ENCODE measurements at regions not wholly inside any gene's neighbourhood (a gene's known extent, or its start where the extent isn't known, plus 50 kb on each side); places are given as distances from the start of the nearest gene placed in this dataset.
"Not testable (repeated sequence)": the region's sequence is repeated elsewhere in the genome, so short reads cannot be mapped to it uniquely, and the experiment has no call there.

DNA sequence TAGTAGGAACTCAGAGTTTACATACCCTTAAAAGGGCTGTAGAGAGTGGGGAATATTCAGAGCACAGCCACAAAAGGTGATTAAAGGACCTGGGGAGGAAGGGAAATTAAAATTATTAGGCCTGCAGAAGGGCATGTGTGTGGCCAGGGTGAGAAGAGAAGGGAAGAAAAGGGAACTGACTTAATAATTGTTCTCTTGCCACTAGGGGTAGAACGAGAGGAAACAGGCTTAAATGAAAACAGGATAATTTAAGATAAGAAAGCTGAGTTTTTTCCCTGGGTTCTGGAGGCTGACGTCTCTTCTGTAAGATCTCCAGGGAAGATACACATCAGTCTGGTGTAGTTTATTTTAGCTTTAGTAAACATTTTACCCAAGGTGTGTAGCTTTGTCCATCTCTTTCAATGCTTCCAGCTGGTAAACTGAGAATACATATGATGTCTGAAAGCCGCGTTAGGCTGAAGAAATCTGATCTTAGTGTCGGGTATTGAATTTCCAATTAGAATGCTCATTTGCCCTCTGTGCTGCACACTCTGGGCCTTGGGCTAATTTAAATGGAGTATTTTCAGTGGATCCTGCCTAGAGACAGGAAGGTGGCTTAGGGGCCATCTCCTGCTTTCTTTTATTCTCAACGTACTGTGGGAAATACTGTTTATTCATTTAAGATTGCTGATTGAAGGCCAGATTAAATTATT is 416.8 kb downstream of the TMEM38B start:
- DNase-seq: no peak

GRCh38 chr9:106112935-106113334 is 418.6 kb downstream of the TMEM38B start:
- DNase-seq: no peak

DNA sequence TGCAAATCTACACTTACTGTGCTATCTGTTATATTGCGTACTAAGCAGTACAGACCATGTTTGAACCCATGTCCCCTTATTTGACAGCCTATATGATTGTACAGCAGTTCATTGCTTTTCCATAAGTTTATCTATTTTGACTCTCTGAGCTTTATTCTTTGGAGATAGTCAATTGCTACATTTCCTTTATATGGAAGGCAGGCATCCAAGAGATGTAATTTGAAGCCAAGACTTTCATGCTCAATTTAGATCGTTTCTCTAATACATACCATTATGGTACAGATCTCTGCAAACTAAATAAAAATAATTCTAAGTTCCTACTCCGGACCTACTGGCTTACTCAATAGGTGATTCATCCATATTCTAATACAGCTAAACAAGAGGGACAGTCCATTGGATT is 424.8 kb downstream of the TMEM38B start:
- DNase-seq: no peak

DNA sequence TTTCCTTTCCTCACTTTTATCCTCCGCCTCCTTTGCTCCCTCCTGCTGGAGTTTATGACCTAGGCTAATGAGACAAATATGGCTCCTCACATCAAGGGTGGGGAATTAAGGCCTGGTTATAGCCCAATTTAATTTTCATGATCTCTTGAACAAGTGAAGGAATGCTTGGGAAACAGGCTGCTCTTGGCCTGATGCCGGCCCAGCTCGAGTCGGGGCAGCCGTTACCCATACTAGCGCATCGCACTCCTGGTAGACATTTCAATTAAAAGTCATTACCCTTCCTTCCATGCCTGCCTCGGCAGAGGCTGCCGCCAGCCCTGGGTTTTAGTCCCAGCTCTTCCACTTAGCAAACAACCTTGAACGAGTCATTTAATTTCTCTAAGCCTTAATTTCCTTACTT is 425.7 kb downstream of the TMEM38B start:
- no peak for DNase-seq

DNA sequence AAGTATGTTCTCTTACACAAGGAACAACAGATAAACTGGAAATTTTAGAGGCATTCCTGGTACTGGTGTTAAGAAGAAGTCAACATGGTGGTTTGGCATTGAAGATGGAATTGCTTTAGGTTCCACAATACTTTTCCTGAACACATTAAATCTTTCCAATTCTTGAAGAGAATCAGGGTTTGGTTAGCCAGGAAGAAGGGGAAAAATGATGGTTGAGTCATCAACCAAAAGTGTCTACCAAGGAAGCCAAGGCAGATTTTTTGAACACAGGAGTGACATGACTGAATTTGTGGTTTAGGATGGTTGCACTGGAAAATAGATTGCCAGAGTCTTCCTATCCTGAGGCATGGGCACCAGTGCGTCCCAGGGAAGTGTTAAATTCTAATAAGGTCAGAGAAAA is 433.4 kb downstream of the TMEM38B start:
- DNase-seq: no peak

DNA sequence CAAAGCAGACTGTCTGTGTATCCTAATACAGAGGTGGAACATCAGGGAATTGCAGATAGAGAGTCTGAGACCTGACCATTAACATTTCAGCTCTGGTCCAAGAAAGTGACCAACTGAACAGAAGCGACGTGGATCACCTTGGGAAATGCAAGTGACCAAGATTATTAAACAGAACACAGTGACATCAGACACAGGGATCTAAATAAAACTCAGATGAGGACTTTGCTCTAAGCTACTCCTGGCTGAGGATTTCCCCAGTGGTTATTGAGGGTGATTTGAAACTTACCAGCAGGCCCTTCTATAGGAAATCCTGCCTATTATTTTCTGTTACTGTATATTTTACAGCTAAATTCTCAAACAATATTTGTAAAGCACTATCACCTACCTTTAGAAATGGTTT is 436.0 kb downstream of the TMEM38B start:
- no peak for DNase-seq

DNA sequence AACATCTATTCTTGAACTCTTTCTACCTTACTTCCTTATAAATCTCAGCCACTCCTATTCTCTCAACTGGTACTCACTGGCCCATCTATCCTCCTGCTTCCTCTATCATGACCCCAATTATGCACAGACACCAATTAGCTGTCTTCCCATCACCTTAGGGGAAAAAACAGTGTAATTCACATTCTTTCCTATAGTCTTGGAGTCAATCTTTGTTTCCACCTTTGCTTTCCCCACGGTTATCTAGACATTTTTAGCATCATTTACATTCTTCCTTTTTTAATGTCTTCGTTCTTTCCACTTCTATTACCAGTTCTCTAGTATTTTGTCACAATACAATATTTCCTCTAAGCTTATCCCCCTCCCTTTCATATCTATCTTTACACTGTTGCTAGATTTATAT is 449.4 kb downstream of the TMEM38B start:
- DNase-seq: no peak

DNA sequence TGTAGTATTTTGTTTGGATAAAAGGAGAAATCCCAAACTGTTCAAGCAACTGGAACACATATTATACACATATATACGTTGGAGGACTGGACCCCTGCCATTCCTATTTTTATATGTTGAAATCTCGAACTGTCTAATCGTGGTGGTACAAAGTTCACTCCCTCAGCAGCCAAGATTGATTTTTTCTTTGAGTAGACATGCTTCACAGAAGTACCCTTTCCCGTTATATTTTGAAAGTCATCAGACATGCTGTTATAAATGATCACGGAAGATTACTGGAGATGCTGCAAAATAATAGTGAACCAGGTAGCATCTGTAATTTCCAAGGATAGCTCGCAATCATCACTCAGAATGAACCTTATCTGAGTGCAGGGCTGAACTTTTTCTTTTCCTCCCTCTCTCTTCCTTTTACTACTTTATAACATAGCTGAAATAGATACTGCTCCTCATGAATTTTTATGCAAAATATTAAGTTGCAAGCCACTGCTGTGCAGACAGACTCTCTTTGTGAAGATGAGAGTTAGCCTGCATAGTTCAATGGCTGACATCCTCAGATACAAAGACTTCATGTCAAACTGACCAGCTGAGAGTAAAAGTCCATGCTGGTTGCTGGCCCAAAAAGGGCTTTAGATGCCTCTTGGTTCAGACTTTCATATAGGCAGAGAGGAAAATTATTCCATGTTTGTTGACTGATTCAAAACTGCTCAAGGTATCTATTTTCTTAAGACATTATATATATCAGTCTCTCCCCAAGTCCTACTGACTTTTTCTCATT is 451.9 kb downstream of the TMEM38B start:
- no peak for DNase-seq

- no peak for DNase-seq
Measured at GRCh38 chr9:106146886-106147285, 452.5 kb downstream of the TMEM38B start.

DNA sequence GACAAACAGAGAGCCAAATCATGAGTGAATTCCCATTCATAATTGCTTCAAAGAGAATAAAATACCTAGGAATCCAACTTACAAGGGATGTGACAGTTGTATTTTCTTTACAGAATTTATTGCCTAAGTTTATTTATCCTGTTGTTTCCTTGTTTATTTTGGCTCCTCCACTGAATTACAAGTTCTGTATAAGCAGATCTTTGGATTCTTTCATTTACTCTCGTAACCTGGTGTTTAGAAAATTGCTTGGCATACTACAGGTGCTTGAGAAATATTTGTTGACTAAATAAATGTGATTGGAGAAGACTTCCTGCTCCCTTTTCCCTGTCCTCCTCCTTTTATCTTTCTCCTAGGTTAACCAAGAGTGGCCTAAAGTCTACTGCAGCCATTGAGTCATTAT is 455.6 kb downstream of the TMEM38B start:
- DNase-seq: no peak

GRCh38 chr9:106156465-106156864 is 462.1 kb downstream of the TMEM38B start:
- no peak for DNase-seq

- DNase-seq: no peak
Measured at GRCh38 chr9:106172265-106172664, 477.9 kb downstream of the TMEM38B start.

- DNase-seq: no peak
Measured at GRCh38 chr9:106174346-106174745, 480.0 kb downstream of the TMEM38B start.

DNA sequence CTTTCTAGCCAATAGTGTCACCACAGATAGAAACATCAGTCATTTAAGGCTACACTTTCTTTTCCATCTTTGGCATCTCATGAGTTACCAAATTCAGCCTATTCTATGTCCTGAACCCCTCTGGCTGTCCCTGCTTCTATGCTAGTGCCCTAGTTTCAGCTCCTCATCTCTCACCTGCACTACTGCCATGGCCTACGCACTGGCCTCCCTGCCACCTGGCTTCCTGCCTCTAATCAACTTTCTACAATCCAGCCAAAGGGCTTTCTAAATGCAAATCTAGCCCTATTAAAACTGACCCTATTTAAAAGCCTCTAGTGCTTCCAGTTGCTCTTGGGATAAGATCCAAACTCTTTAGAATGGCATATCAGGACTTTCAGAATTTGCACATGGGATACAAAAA is 482.9 kb downstream of the TMEM38B start:
- DNase-seq: no peak

DNA sequence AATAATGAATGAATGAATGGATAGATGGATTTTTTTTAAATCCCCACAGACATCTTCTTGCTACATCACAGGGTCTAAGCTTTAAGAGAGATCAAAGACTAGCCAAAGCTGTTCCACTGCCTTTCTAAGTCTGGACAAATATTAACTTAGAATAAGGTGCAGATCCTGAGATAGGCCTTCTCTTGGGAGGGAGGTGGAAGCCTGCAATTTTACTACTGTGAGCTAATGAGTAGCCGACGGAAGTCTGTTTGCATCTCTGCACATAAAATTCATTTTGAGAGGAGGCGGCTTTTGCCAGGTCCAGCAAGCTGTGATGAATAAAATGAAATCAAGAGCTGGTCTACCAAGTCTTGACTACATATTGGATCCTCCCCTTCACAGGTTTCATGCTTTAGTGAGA is 484.9 kb downstream of the TMEM38B start:
- DNase-seq: no peak

- DNase-seq: not testable (repeated sequence)
Measured at GRCh38 chr9:106203815-106204516, 509.6 kb downstream of the TMEM38B start.

DNA sequence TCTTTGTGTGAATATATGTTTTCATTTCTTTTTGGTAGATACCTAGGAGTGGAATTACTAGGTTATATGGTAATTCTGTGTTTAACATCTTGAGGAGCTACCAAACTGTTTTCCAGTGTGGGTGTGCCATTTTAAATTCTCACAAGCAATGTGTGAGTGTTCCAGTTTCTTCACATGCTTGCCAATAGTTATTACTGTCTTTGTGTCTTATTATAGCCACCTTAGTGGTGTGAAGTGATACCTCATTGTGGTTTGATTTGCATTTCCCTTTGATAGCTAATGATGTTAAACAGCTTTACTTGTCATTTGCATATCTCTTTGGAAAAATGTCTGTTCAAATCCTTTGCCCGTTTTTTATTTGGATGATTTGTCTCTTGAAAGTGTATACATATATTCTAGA is 513.0 kb downstream of the TMEM38B start:
- DNase-seq: no peak

GRCh38 chr9:106218427-106218826 is 524.1 kb downstream of the TMEM38B start:
- DNase-seq: no peak

GRCh38 chr9:106218854-106219253 is 524.5 kb downstream of the TMEM38B start:
- no peak for DNase-seq

GRCh38 chr9:106220415-106220814 is 526.1 kb downstream of the TMEM38B start:
- DNase-seq: no peak

DNA sequence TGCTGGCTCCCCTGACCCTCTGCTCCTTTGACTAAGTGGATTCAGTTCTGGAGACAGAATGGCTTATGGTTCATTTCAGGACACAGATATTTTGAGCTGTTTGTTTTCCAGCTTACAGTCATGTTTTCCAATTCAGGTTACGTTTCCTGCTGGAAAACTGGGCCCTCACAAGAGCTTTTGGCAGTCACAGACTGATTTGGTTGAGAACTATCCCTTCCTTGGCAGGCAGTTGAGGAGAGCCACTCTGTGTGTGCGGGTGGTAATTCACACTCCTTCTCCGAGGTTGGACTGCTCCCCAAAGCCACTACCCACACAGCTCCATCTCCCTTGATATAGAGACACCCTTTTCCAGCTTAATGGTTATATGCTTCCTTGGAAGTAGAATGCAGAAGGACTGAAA is 534.5 kb downstream of the TMEM38B start:
- no peak for DNase-seq

DNA sequence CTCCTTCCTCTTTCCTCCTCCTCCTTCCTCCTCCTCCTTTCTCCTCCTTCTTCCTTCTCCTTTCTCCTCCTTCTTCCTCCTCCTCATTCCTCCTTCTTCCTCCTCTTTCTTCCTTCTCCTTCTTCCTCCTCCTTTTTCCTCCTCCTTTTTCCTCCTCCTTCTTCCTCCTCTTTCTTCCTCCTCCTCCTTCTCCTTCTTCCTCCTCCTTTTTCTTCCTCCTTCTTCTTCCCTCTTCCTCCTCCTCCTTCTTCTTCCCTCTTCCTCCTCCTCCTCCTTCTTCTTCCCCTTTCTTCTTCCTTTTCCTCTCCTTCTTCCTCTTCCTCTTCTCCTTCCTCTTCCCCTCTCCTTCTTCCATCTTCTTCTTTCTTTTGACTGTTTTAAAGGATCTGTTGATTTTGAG is 538.8 kb downstream of the TMEM38B start:
- DNase-seq: no peak

DNA sequence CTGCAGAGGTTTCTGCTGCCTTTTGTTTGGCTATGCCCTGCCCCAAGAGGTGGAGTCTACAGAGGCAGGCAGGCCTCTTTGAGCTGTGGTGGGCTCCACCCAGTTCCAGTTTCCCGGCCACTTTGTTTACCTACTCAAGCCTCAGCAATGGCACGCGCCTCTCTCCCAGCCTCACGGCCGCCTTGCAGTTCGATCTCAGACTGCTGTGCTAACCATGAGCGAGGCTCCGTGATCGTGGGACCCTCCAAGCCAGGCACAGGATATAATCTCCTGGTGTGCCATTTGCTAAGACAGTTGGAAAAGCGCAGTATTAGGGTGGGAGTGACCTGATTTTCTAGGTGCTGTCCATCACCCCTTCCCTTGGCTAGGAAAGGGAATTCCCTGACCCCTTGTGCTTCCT is 566.6 kb downstream of the TMEM38B start:
- not testable (repeated sequence) for DNase-seq

DNA sequence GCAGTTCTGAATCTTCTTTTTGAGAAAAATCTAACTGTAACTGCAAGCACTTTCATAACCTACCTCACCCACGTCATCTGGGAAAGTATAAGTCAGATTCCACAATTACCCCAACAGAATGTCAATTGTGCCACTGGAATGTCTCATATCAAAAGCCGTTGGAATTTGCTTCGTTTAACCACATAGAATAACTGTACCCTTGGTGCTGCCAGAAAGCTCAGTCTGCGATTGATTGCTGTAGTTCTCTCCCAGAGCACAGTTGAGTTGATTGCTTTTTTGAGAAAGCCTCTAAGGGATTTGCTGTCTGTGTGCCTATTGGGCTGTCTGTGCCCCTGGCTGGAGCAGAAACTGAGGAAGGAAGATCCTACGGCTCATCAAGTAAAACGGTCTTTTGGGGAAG is 583.6 kb downstream of the TMEM38B start:
- no peak for DNase-seq
